K562 (cell line): ENCODE measurements at regions not wholly inside any gene's neighbourhood (a gene's known extent, or its start where the extent isn't known, plus 50 kb on each side); places are given as distances from the start of the nearest gene placed in this dataset.
A peak's percentile ranks its signal among the peaks of the same experiment; 100 is the strongest.

Source experiments
- ATAC-seq: fragments of 200-7000 bp; cut with Tn5 transposase; 3 replicates; pipeline ENCODE4 v1.9.1; 2020; ENCODE audit warnings: moderate library complexity
- BruUV-seq: library from RNA; stranded (reverse); fragments of 400-500 nt; replicated peaks from 2 replicates; lab custom pipeline; 2021; lab: Mats Ljungman, UMichigan
- CTCF ChIA-PET: fragments of 300-600 bp; formaldehyde crosslinking; extraction: SDS; loops from one replicate; lab custom pipeline; 2021; ENCODE audit warnings: low intra/inter-chr PET ratio; lab: Yijun Ruan, JAX
- POLR2A ChIA-PET: fragments of 300-600, 350-650 bp; sonication (Branson Sonifier 250); formaldehyde crosslinking; extraction: SDS; loops from one replicate; lab custom pipeline; 2021; ENCODE audit warnings: antibody characterized with exemption, inconsistent platforms; lab: Yijun Ruan, JAX
- DNase-seq, 4 experiments: peaks; one replicate each; pipeline versions ENCODE4 v3.0.0 to v3.0.0-alpha.2; 2011 to 2018; ENCODE audit warnings: low spot score in 3 of 4, mixed read lengths in 3 of 4; ENCODE audit errors: extremely low read depth in 1 of 4
- FAIRE-seq: peaks from 2 replicates; lab custom pipeline; 2011; peaks lifted over from hg19 to GRCh38; lab: Jason Lieb, UNC
- H2AFZ ChIP-seq: 2 replicates; pipeline ENCODE4 v1.6.0; 2011; ENCODE audit warnings: low read depth, low read length, control low read depth, inconsistent platforms
- H3K27ac ChIP-seq: fragments of 200-600 bp; 3 replicates; pipeline ENCODE4 v1.8.0; 2011; ENCODE audit warnings: low read depth, mild to moderate bottlenecking, control low read depth, inconsistent platforms, low read length, moderate library complexity, mixed read lengths; ENCODE audit errors: extremely low read depth
- H3K27me3 ChIP-seq, 2 experiments: fragments of 300-600 bp in 1 of 2; 2 replicates in 1 of 2; 3 replicates in 1 of 2; pipeline versions ENCODE4 v1.6.0 to v1.8.0; 2011; ENCODE audit warnings: inconsistent platforms in 2 of 2, low read length in 2 of 2, mild to moderate bottlenecking in 1 of 2, mixed read lengths in 1 of 2, moderate library complexity in 1 of 2; ENCODE audit not compliant: control insufficient read depth in 2 of 2, insufficient read depth in 2 of 2
- H3K36me3 ChIP-seq: fragments of 300-600 bp; 3 replicates; pipeline ENCODE4 v1.8.0; 2011; ENCODE audit warnings: mild to moderate bottlenecking, low read length, inconsistent platforms; ENCODE audit not compliant: control insufficient read depth, insufficient read depth
- H3K4me1 ChIP-seq, 2 experiments: fragments of 200-600 bp in 1 of 2; replicated peaks in 1 of 2; 2 replicates in 1 of 2; 3 replicates in 1 of 2; pipeline versions ENCODE4 v1.5.1 to v1.8.0; 2011; ENCODE audit warnings: inconsistent platforms in 2 of 2, low read length in 2 of 2, mild to moderate bottlenecking in 1 of 2, mixed read lengths in 1 of 2, moderate library complexity in 1 of 2; ENCODE audit not compliant: control insufficient read depth in 2 of 2, insufficient read depth in 2 of 2
- H3K4me2 ChIP-seq: 2 replicates; pipeline ENCODE4 v1.6.1; 2011; ENCODE audit warnings: low read length, control low read depth, inconsistent platforms, mixed read lengths; ENCODE audit not compliant: insufficient read depth
- H3K4me3 ChIP-seq: fragments of 200-600 bp; sonication (generic), shearing (Covaris generic); 2 replicates; pipeline ENCODE4 v1.5.1; 2016; ENCODE audit warnings: control low read depth, inconsistent platforms
- H3K79me2 ChIP-seq: fragments of 200-600 bp; 3 replicates; pipeline ENCODE4 v1.8.0; 2011; ENCODE audit warnings: low read length, inconsistent platforms; ENCODE audit not compliant: control insufficient read depth, insufficient read depth
- H3K9ac ChIP-seq, 2 experiments: 2 replicates each; pipeline versions ENCODE4 v1.6.0 to v1.6.1; 2011; ENCODE audit warnings: low read depth in 2 of 2, low read length in 2 of 2, control low read depth in 1 of 2, inconsistent platforms in 1 of 2, mild to moderate bottlenecking in 1 of 2, mixed read lengths in 1 of 2; ENCODE audit not compliant: insufficient read depth in 1 of 2
- H3K9me1 ChIP-seq: one replicate; pipeline ENCODE4 v1.6.0; 2011; ENCODE audit warnings: inconsistent platforms, mild to moderate bottlenecking, low read length, moderate library complexity; ENCODE audit not compliant: control insufficient read depth, insufficient read depth
- H3K9me3 ChIP-seq: replicated peaks from 2 replicates; pipeline ENCODE4 v1.5.1; 2011; ENCODE audit warnings: low read depth, low read length, inconsistent platforms; ENCODE audit not compliant: control insufficient read depth, insufficient read depth
- H4K20me1 ChIP-seq: replicated peaks from 2 replicates; pipeline ENCODE4 v1.6.1; 2011; ENCODE audit warnings: low read length, inconsistent platforms, mixed read lengths; ENCODE audit not compliant: control insufficient read depth, insufficient read depth
- ADNP ChIP-seq: fragments of 200-800 bp; sonication (Bioruptor generic); IDR thresholded peaks from 2 replicates; pipeline ENCODE4 v1.6.1; 2016; ENCODE audit warnings: missing genetic modification characterization, missing compliant biosample characterization
- ARID2 ChIP-seq: fragments of 450-650 bp; IDR thresholded peaks from 2 replicates; pipeline ENCODE4 v1.6.1; 2017; ENCODE audit warnings: antibody characterized with exemption, mild to moderate bottlenecking
- MGA ChIP-seq: fragments of 450-650 bp; IDR thresholded peaks from 2 replicates; pipeline ENCODE4 v1.6.1; 2016; ENCODE audit warnings: mild to moderate bottlenecking, moderate library complexity
- MNT ChIP-seq, 2 experiments: fragments of 450-650 bp; conservative IDR thresholded peaks; 2 replicates each; pipeline ENCODE4 v1.6.1; 2017; ENCODE audit warnings: mild to moderate bottlenecking in 2 of 2, moderate library complexity in 2 of 2
- NCOA1 ChIP-seq: fragments of 450-650 bp; IDR thresholded peaks from 2 replicates; pipeline ENCODE4 v1.6.1; 2016; ENCODE audit warnings: low read depth
- RAD21 ChIP-seq, 2 experiments: fragments of 250-450 bp in 1 of 2; fragments of 450-650 bp in 1 of 2; sonication (Bioruptor Pico) in 1 of 2; formaldehyde crosslinking in 1 of 2; IDR thresholded peaks in 1 of 2; conservative IDR thresholded peaks in 1 of 2; 2 replicates each; pipeline versions ENCODE4 v1.4.0 to v1.8.0; 2020 to 2022; ENCODE audit warnings: mild to moderate bottlenecking in 2 of 2, moderate library complexity in 1 of 2
- RNF2 ChIP-seq: sonication (generic); IDR thresholded peaks from 2 replicates; pipeline ENCODE4 v1.6.1; 2016
- XRCC4 ChIP-seq: IDR thresholded peaks from one replicate; pipeline ENCODE4 v1.6.1; 2011; ENCODE audit not compliant: insufficient read depth, insufficient read length; ENCODE audit errors: extremely low read depth
- WGBS: fragments of 100-300 bp; shearing (Covaris generic); methylation state at CpG from one replicate; pipeline ENCODE4 v1.1.6; 2016; ENCODE audit warnings: low coverage, mixed read lengths; ENCODE audit not compliant: insufficient coverage; ENCODE audit errors: missing lambda C conversion rate; 5-methylcytosine and 5-hydroxymethylcytosine counted together
- in situ Hi-C: fragments of 300-500 bp; cut with MboI; formaldehyde crosslinking; loops from 4 replicates; pipeline ENCODE4 v1.15.0; 2018; ENCODE audit warnings: inconsistent platforms, mixed read lengths
- intact Hi-C: fragments of 100-400 bp; cut with micrococcal nuclease; formaldehyde crosslinking; loops from 2 replicates; pipeline ENCODE4 v1.14.2; 2022

- ChIA-PET POLR2A (interaction anchor here (0.6 to 2.6 kb wide), 6 partner anchors 9 to 716 kb away, joined by 3 to 16 read pairs (median 4); no protein-coding TSS in a partner anchor), CTCF (no interaction called here)
- peak overlapping the region; percentile 92 for H2AFZ ChIP-seq
- DNase-seq (peak in 2 of 4 experiments; percentile 53 to 77), ATAC-seq (peak; percentile 78), FAIRE-seq (peak; percentile 81)
- H3K9me1 ChIP-seq: no peaks in the 10 kb centered on the region
- no peak overlapping the region for H3K4me3 ChIP-seq
- peaks cover 4 to 18% of the 10 kb centered on the region in 2 experiments; a peak in 4 of 5 replicates for H3K4me1 ChIP-seq
- no peaks in the 10 kb centered on the region for H3K79me2 ChIP-seq
- H3K27ac ChIP-seq: peak overlapping the region; percentile 58; the same call in 2 of the 3 replicates
- H3K9me3 ChIP-seq: peaks cover 3% of the 10 kb centered on the region; the same call in 1 of the 2 replicates
- intact Hi-C loops (loop anchor here (1.0 to 10.0 kb wide), 3 partner anchors 29 to 307 kb away; partner anchors contain the start of genes CBX3 and HNRNPA2B1), in situ Hi-C loops (loop anchor here (5.0 to 25.0 kb wide), 6 partner anchors 50 to 1265 kb away; partner anchors contain the start of genes HOXA10, HOXA3, HOXA7 and HOXA9)
- 8% methylated on average over 8 of the region's 8 CpGs for WGBS
- H4K20me1 ChIP-seq: no peaks in the 10 kb centered on the region
- H3K36me3 ChIP-seq: no peaks in the 10 kb centered on the region
- H3K4me2 ChIP-seq: peak overlapping the region; percentile 57
- peak overlapping the region in 1 of 2 experiments; percentile 51; a peak in 3 of 4 replicates for H3K9ac ChIP-seq
- no peaks in the 10 kb centered on the region for H3K27me3 ChIP-seq
- BruUV-seq: no TSS peak
- TF ChIP-seq ARID2 (no peak), NCOA1 (no peak), MNT (conservative IDR thresholded peaks at IDR 0.05) (0 out of 4 replicates have a peak, but pooled peaks of 1 of the 2 experiments have one; percentile 27), RNF2 (0 out of 2 replicates have a peak, but pooled peaks have one; percentile 45), MGA (peak; percentile 55), XRCC4 (no peak), RAD21 (CRISPR knock-in tag; conservative IDR thresholded peaks at IDR 0.05 in 1 of 2, IDR thresholded peaks at IDR 0.05 in 1 of 2) (peak; percentile 21 to 39; a peak in 3 of 4 replicates), ADNP (tag) (no peak)
These were observed 254.7 kb upstream of the NFE2L3 start for GRCh38 chr7:25897261-25897782.
